Middle frontal gyrus (tissue), 1 donor: ENCODE measurements at regions not wholly inside any gene's neighbourhood (a gene's known extent, or its start where the extent isn't known, plus 50 kb on each side); places are given as distances from the start of the nearest gene placed in this dataset.

Experiments
- DNase-seq: peaks from one replicate; pipeline ENCODE4 v3.0.0-alpha.2; 2015; ENCODE audit warnings: low spot score; ENCODE audit errors: extremely low spot score

- no peak for DNase-seq
Measured at GRCh38 chr22:47569389-47570299, 807.2 kb downstream of the TBC1D22A start.

GRCh38 chr22:47568700-47569099 is 806.2 kb downstream of the TBC1D22A start:
- no peak for DNase-seq

- DNase-seq, result no peak
Measured at GRCh38 chr22:47567126-47568090, 805.0 kb downstream of the TBC1D22A start.

- no peak for DNase-seq
Measured at GRCh38 chr22:47566491-47566890, 804.0 kb downstream of the TBC1D22A start.

GRCh38 chr22:47565607-47566006 is 803.2 kb downstream of the TBC1D22A start:
- DNase-seq, result no peak

GRCh38 chr22:47564651-47565434 is 802.4 kb downstream of the TBC1D22A start:
- no peak for DNase-seq

- no peak for DNase-seq
Measured at GRCh38 chr22:47564158-47564450, 801.7 kb downstream of the TBC1D22A start.

GRCh38 chr22:47563406-47564157 is 801.1 kb downstream of the TBC1D22A start:
- no peak for DNase-seq

- no peak for DNase-seq
Measured at GRCh38 chr22:47561766-47562165, 799.3 kb downstream of the TBC1D22A start.

- DNase-seq, result no peak
Measured at GRCh38 chr22:47561115-47561675, 798.7 kb downstream of the TBC1D22A start.

- DNase-seq, result no peak
Measured at GRCh38 chr22:47558828-47559700, 796.6 kb downstream of the TBC1D22A start.

GRCh38 chr22:47556473-47556872 is 794.0 kb downstream of the TBC1D22A start:
- no peak for DNase-seq

GRCh38 chr22:47553436-47553835 is 791.0 kb downstream of the TBC1D22A start:
- DNase-seq, result no peak

GRCh38 chr22:47552541-47553205 is 790.2 kb downstream of the TBC1D22A start:
- DNase-seq, result no peak

- DNase-seq, result no peak
Measured at GRCh38 chr22:47552024-47552423, 789.6 kb downstream of the TBC1D22A start.

GRCh38 chr22:47551431-47551775 is 789.0 kb downstream of the TBC1D22A start:
- DNase-seq, result no peak

GRCh38 chr22:47550524-47551430 is 788.3 kb downstream of the TBC1D22A start:
- no peak for DNase-seq
